Smooth muscle cell (in vitro differentiated cells): ENCODE measurements at regions not wholly inside any gene's neighbourhood (a gene's known extent, or its start where the extent isn't known, plus 50 kb on each side); places are given as distances from the start of the nearest gene placed in this dataset.

Experiments used
- DNase-seq: peaks from one replicate; lab custom pipeline; 2025; ENCODE audit not compliant: unreplicated experiment; lab: John Stamatoyannopoulos, UW
- H2AFZ ChIP-seq: fragments of 200-600 bp; sonication (generic); 2 replicates; pipeline ENCODE4 v1.6.0; 2016; ENCODE audit warnings: antibody characterized with exemption, low read depth, mild to moderate bottlenecking
- H3F3A ChIP-seq: fragments of 200-600 bp; sonication (generic); 2 replicates; pipeline ENCODE4 v1.6.0; 2017; ENCODE audit warnings: antibody characterized with exemption, low read depth
- H3K27ac ChIP-seq: fragments of 200-600 bp; sonication (generic); 2 replicates; pipeline ENCODE4 v1.5.1; 2016; ENCODE audit warnings: low read depth, mild to moderate bottlenecking
- H3K27me3 ChIP-seq: fragments of 200-600 bp; sonication (generic); 2 replicates; pipeline ENCODE4 v1.6.1; 2016; ENCODE audit warnings: low read depth, mild to moderate bottlenecking
- H3K36me3 ChIP-seq: fragments of 200-600 bp; sonication (generic); 2 replicates; pipeline ENCODE4 v1.5.1; 2016; ENCODE audit warnings: low read depth
- H3K4me1 ChIP-seq: fragments of 200-600 bp; sonication (generic); 2 replicates; pipeline ENCODE4 v1.5.1; 2016; ENCODE audit warnings: low read depth
- H3K4me2 ChIP-seq: fragments of 200-600 bp; sonication (generic); 2 replicates; pipeline ENCODE4 v1.6.0; 2016; ENCODE audit warnings: mild to moderate bottlenecking
- H3K4me3 ChIP-seq: fragments of 200-600 bp; sonication (generic); 2 replicates; pipeline ENCODE4 v1.5.1; 2016; ENCODE audit warnings: mild to moderate bottlenecking
- H3K79me2 ChIP-seq: fragments of 200-600 bp; sonication (generic); 2 replicates; pipeline ENCODE4 v1.6.0; 2016; ENCODE audit warnings: low read depth, mild to moderate bottlenecking
- H3K9ac ChIP-seq: fragments of 200-600 bp; sonication (generic); 2 replicates; pipeline ENCODE4 v1.6.0; 2016; ENCODE audit warnings: low read depth
- H3K9me3 ChIP-seq: fragments of 200-600 bp; sonication (generic); replicated peaks from 2 replicates; pipeline ENCODE4 v1.5.1; 2016; ENCODE audit warnings: low read depth
- H4K20me1 ChIP-seq: fragments of 200-600 bp; sonication (generic); 2 replicates; pipeline ENCODE4 v1.6.0; 2016; ENCODE audit warnings: low read depth
- CTCF ChIP-seq: fragments of 200-600 bp; sonication (generic); IDR thresholded peaks from 2 replicates; pipeline ENCODE4 v1.5.1; 2017; ENCODE audit warnings: borderline replicate concordance, mild to moderate bottlenecking, antibody characterized with exemption; ENCODE audit not compliant: insufficient read depth, poor library complexity, severe bottlenecking
- WGBS: methylation state at CpG from one replicate; pipeline ENCODE4 v1.1.7; 2016; ENCODE audit warnings: low lambda C conversion rate; 5-methylcytosine and 5-hydroxymethylcytosine counted together

DNA sequence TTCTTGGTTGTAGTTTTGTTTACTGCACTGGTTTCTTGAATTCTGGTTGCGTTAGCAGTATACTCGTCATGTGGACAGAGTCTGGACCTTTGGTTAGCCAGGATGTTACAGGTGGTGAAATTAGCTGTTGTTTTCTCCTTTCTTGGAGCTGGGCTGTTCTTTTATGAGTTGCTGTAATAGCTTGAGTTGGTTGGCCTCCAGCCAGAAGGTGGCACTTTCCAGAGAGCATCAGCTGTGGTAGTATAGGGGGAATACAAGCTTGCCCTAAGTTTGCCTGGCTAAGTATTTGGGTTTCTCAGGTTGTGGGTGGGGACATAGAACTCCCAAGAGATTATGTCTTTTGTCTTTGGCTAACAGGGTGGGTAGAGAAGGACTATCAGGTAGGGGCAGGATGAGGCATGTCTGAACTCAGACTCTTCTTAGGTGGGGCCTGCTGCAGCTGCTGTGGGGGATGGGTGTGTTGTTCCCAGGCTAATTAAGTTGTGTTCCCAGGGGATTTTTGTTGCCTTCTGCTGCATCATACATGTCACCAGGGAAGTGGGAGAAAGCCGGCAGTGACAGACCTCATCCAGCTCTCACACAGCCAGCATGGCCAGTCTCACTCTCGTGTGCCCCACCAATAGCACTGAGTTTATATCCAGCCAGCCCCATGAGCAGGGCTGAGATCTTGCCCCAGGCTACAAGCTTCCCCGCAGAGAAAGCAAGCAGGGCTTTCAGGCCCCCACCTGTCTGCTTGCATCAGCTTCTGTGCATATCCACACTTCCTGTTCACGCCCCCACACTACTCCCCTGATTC is 246.7 kb upstream of the TPK1 start:
- Histone ChIP-seq H4K20me1 (no peaks in the 10 kb centered on the region), H3K27me3 (no peaks in the 10 kb centered on the region), H3K36me3 (no peaks in the 10 kb centered on the region), H3F3A (no peaks in the 10 kb centered on the region), H3K9ac (no peak overlapping the region), H3K27ac (no peak overlapping the region), H3K79me2 (no peaks in the 10 kb centered on the region), H3K4me1 (no peaks in the 10 kb centered on the region), H2AFZ (no peak overlapping the region), H3K4me2 (no peak overlapping the region), H3K9me3 (no peaks in the 10 kb centered on the region), H3K4me3 (no peak overlapping the region)
- 59% methylated on average over 6 of the region's 6 CpGs for WGBS
- no peak for TF ChIP-seq CTCF
- no peak for DNase-seq

DNA sequence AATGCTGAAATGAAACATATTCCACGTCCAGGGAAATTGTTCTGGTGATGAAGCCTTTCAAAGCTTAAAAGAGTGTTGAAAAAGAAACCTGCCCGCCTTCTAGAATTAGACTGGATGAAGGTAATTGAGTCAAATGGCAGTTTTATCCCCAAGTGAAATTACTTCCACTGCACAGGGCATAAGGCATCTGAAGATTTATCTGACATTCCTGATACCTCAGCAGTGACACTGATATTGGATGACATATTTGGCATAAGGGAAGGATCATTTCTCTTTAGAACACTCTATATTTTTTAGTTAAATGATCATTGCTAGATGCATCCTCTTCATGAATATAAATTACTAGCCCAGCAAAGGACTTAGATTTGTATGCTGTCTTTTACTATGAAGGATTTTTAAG is 229.6 kb upstream of the TPK1 start:
- H3F3A ChIP-seq: no peaks in the 10 kb centered on the region
- H4K20me1 ChIP-seq: no peaks in the 10 kb centered on the region
- 69% methylated on average over 2 of the region's 2 CpGs for WGBS
- no peak overlapping the region for H3K4me3 ChIP-seq
- H3K9me3 ChIP-seq: no peaks in the 10 kb centered on the region
- no peak for DNase-seq
- no peak overlapping the region for H3K4me2 ChIP-seq
- H3K9ac ChIP-seq: no peak overlapping the region
- H3K36me3 ChIP-seq: no peaks in the 10 kb centered on the region
- H3K27ac ChIP-seq: no peak overlapping the region
- no peaks in the 10 kb centered on the region for H3K4me1 ChIP-seq
- H2AFZ ChIP-seq: no peak overlapping the region
- H3K79me2 ChIP-seq: no peaks in the 10 kb centered on the region
- no peaks in the 10 kb centered on the region for H3K27me3 ChIP-seq
- no peak for TF ChIP-seq CTCF

GRCh38 chr7:145064114-145064513 is 228.3 kb upstream of the TPK1 start:
- Histone ChIP-seq H2AFZ (no peak overlapping the region), H4K20me1 (no peaks in the 10 kb centered on the region), H3K9me3 (no peaks in the 10 kb centered on the region), H3K36me3 (no peaks in the 10 kb centered on the region), H3K4me2 (no peak overlapping the region), H3K4me3 (no peak overlapping the region), H3K79me2 (no peaks in the 10 kb centered on the region), H3F3A (no peaks in the 10 kb centered on the region), H3K4me1 (no peaks in the 10 kb centered on the region), H3K27me3 (no peaks in the 10 kb centered on the region), H3K9ac (no peak overlapping the region), H3K27ac (no peak overlapping the region)
- TF ChIP-seq CTCF: no peak
- WGBS: 81% methylated on average over 4 of the region's 4 CpGs
- DNase-seq: no peak

DNA sequence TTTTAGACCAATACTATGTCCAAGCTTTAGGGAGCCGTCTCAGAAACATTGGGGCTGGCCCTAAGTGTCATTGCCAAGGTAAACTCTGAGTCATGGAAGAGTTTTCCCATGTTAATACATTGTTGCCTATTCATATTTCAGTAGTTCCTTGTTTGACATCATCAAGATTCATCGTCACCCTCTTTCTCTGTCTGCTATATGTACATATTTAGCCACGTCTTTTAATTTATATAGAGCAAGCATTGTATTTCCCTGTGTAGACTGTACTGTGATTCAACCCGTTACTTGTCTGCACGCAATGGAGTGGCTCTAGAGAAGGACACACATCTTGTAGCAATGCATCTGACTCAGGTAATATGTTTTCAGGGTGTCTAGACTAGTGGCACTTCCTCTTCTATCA is 217.9 kb upstream of the TPK1 start:
- Histone ChIP-seq H3K27ac (no peak overlapping the region), H3K4me1 (no peaks in the 10 kb centered on the region), H4K20me1 (no peaks in the 10 kb centered on the region), H3K27me3 (no peaks in the 10 kb centered on the region), H2AFZ (no peak overlapping the region), H3K4me2 (no peak overlapping the region), H3K79me2 (no peaks in the 10 kb centered on the region), H3F3A (no peaks in the 10 kb centered on the region), H3K36me3 (no peaks in the 10 kb centered on the region), H3K9me3 (no peaks in the 10 kb centered on the region), H3K9ac (no peak overlapping the region), H3K4me3 (no peak overlapping the region)
- TF ChIP-seq CTCF: no peak
- DNase-seq: no peak
- WGBS: 86% methylated on average over 5 of the region's 5 CpGs
